HG02938 (cell line): ENCODE measurements at regions not wholly inside any gene's neighbourhood (a gene's known extent, or its start where the extent isn't known, plus 50 kb on each side); places are given as distances from the start of the nearest gene placed in this dataset.
"Not testable (repeated sequence)": the region's sequence is repeated elsewhere in the genome, so short reads cannot be mapped to it uniquely, and the experiment has no call there.

Experiments used
- ATAC-seq: cut with Tn5 transposase; IDR thresholded peaks from one replicate; pipeline ENCODE4 v1.9.1; 2021; ENCODE audit warnings: mild to moderate bottlenecking, moderate library complexity; ENCODE audit not compliant: unreplicated experiment

- ATAC-seq = no peak
These were observed 90.9 kb upstream of the MDM1 start for GRCh38 chr12:68422956-68423574.

GRCh38 chr12:68425998-68426397, 93.8 kb upstream of the MDM1 start:
- ATAC-seq = no peak

GRCh38 chr12:68428211-68428610, 96.0 kb upstream of the MDM1 start:
- ATAC-seq = no peak

- ATAC-seq = no peak
These were observed 96.8 kb upstream of the MDM1 start for GRCh38 chr12:68428724-68429501.

GRCh38 chr12:68429696-68430095, 97.5 kb upstream of the MDM1 start:
- ATAC-seq = no peak

GRCh38 chr12:68431786-68432185, 99.6 kb upstream of the MDM1 start:
- no peak for ATAC-seq

- ATAC-seq = no peak
These were observed 100.5 kb upstream of the MDM1 start for GRCh38 chr12:68432622-68433021.

- ATAC-seq = no peak
These were observed 102.5 kb upstream of the MDM1 start for GRCh38 chr12:68434391-68435298.

- ATAC-seq = no peak
These were observed 103.1 kb upstream of the MDM1 start for GRCh38 chr12:68435299-68435637.

GRCh38 chr12:68435816-68436215, 103.7 kb upstream of the MDM1 start:
- no peak for ATAC-seq

- ATAC-seq = no peak
These were observed 106.4 kb upstream of the MDM1 start for GRCh38 chr12:68438601-68439000.

GRCh38 chr12:68439368-68440045, 107.3 kb upstream of the MDM1 start:
- no peak for ATAC-seq

GRCh38 chr12:68440068-68440581, 108.0 kb upstream of the MDM1 start:
- no peak for ATAC-seq

- no peak for ATAC-seq
These were observed 109.0 kb upstream of the MDM1 start for GRCh38 chr12:68441167-68441566.

GRCh38 chr12:68442353-68442972, 110.3 kb upstream of the MDM1 start:
- not testable (repeated sequence) for ATAC-seq

- not testable (repeated sequence) for ATAC-seq
These were observed 111.5 kb upstream of the MDM1 start for GRCh38 chr12:68443695-68444094.

- ATAC-seq = no peak
These were observed 113.7 kb upstream of the MDM1 start for GRCh38 chr12:68445824-68446223.

- no peak for ATAC-seq
These were observed 114.2 kb upstream of the MDM1 start for GRCh38 chr12:68446384-68446783.

GRCh38 chr12:68446901-68447796, 115.0 kb upstream of the MDM1 start:
- no peak for ATAC-seq
